Left lung (tissue), 4 donors: ENCODE measurements at regions not wholly inside any gene's neighbourhood (a gene's known extent, or its start where the extent isn't known, plus 50 kb on each side); places are given as distances from the start of the nearest gene placed in this dataset.
"Not testable (repeated sequence)": the region's sequence is repeated elsewhere in the genome, so short reads cannot be mapped to it uniquely, and the experiment has no call there.

Experiments used
- ATAC-seq: fragments of 200-7000 bp; cut with Tn5 transposase; one replicate; pipeline ENCODE4 v1.9.1; 2020; ENCODE audit warnings: moderate library complexity
- DNase-seq, 4 donors: peaks; one replicate each; pipeline ENCODE4 v3.0.0-alpha.2; 2013 to 2020
- H3K27ac ChIP-seq, 2 donors: fragments of 200-600 bp; sonication (generic) in 1 of 2; one replicate each; pipeline versions ENCODE4 v1.5.0 to v1.8.0; 2020 to 2021
- H3K27me3 ChIP-seq, 2 donors: fragments of 200-600 bp; sonication (generic) in 1 of 2; one replicate each; pipeline versions ENCODE4 v1.5.0 to v1.8.0; 2020 to 2021
- H3K36me3 ChIP-seq, 2 donors: fragments of 200-600 bp; sonication (generic) in 1 of 2; one replicate each; pipeline versions ENCODE4 v1.5.0 to v1.8.0; 2020 to 2021
- H3K4me1 ChIP-seq, 2 donors: fragments of 200-600 bp; one replicate each; pipeline ENCODE4 v1.8.0; 2021
- H3K4me3 ChIP-seq, 2 donors: fragments of 200-600 bp; sonication (generic) in 1 of 2; one replicate each; pipeline versions ENCODE4 v1.5.0 to v1.8.0; 2020 to 2021; ENCODE audit warnings: mild to moderate bottlenecking in 1 of 2
- H3K9me3 ChIP-seq, 2 donors: fragments of 200-600 bp; sonication (generic) in 1 of 2; one replicate each; pipeline versions ENCODE4 v1.5.0 to v1.8.0; 2020 to 2021
- CTCF ChIP-seq, 2 donors: fragments of 200-600 bp; sonication (generic) in 1 of 2; IDR thresholded peaks; one replicate each; pipeline versions ENCODE4 v1.5.0 to v1.8.0; 2021; ENCODE audit warnings: antibody characterized with exemption in 2 of 2
- intact Hi-C, 2 donors: fragments of 100-400 bp; cut with DNase I; formaldehyde crosslinking; loops; one replicate each; pipeline versions ENCODE4 v1.11.2 to v1.14.2; 2022
- donor health status: DM: no; HTN: yes; CAD: no.
- donor health status: DM: no; HTN: no; CAD: no.

- ATAC-seq (peak; percentile 26), DNase-seq (peak in 1 of 4 donors; percentile 3)
- no peaks in the 10 kb centered on the region for H3K27me3 ChIP-seq
- H3K4me3 ChIP-seq, result peak overlapping the region in 1 of 2 donors; percentile 14
- H3K36me3 ChIP-seq, result no peaks in the 10 kb centered on the region
- H3K27ac ChIP-seq, result no peak overlapping the region
- peaks cover 0 to 11% of the 10 kb centered on the region in 2 donors for H3K9me3 ChIP-seq
- no peak for TF ChIP-seq CTCF (IDR thresholded peaks at IDR 0.05)
- peaks cover 0 to 11% of the 10 kb centered on the region in 2 donors for H3K4me1 ChIP-seq
- intact Hi-C loops, result no loop called here
Observed at GRCh38 chr2:40680547-40680946, 228.7 kb upstream of the SLC8A1 start.

GRCh38 chr2:40690036-40690435, 238.1 kb upstream of the SLC8A1 start:
- DNase-seq (no peak), ATAC-seq (no peak)
- no peaks in the 10 kb centered on the region for H3K27me3 ChIP-seq
- H3K4me1 ChIP-seq, result no peaks in the 10 kb centered on the region
- no peak overlapping the region for H3K4me3 ChIP-seq
- H3K9me3 ChIP-seq, result no peaks in the 10 kb centered on the region
- no peaks in the 10 kb centered on the region for H3K36me3 ChIP-seq
- no peak for TF ChIP-seq CTCF (IDR thresholded peaks at IDR 0.05)
- H3K27ac ChIP-seq, result no peak overlapping the region
- intact Hi-C loops, result no loop called here

GRCh38 chr2:40690525-40690924, 238.6 kb upstream of the SLC8A1 start:
- Histone ChIP-seq H3K4me3 (no peak overlapping the region), H3K27ac (no peak overlapping the region), H3K27me3 (no peaks in the 10 kb centered on the region), H3K4me1 (no peaks in the 10 kb centered on the region), H3K9me3 (no peaks in the 10 kb centered on the region), H3K36me3 (no peaks in the 10 kb centered on the region)
- no peak for TF ChIP-seq CTCF (IDR thresholded peaks at IDR 0.05)
- no peak for ATAC-seq
- DNase-seq, result no peak
- intact Hi-C loops, result no loop called here

- DNase-seq (no peak), ATAC-seq (no peak)
- no peaks in the 10 kb centered on the region for H3K36me3 ChIP-seq
- intact Hi-C loops, result no loop called here
- H3K9me3 ChIP-seq, result no peaks in the 10 kb centered on the region
- no peaks in the 10 kb centered on the region for H3K27me3 ChIP-seq
- H3K4me3 ChIP-seq, result no peak overlapping the region
- H3K4me1 ChIP-seq, result no peaks in the 10 kb centered on the region
- TF ChIP-seq CTCF (IDR thresholded peaks at IDR 0.05), result no peak
- no peak overlapping the region for H3K27ac ChIP-seq
Observed at GRCh38 chr2:40700231-40700954, 248.5 kb upstream of the SLC8A1 start.

GRCh38 chr2:40712197-40712894, 260.5 kb upstream of the SLC8A1 start:
- H3K36me3 ChIP-seq, intact Hi-C loops, H3K27ac ChIP-seq, H3K9me3 ChIP-seq, H3K4me1 ChIP-seq, H3K27me3 ChIP-seq, H3K4me3 ChIP-seq, DNase-seq: not testable (repeated sequence)
- ATAC-seq, result peak; percentile 25
